ENCODE measurements at regions not wholly inside any gene's neighbourhood (a gene's known extent, or its start where the extent isn't known, plus 50 kb on each side); places are given as distances from the start of the nearest gene placed in this dataset.
A peak's percentile ranks its signal among the peaks of the same experiment; 100 is the strongest.

GRCh38 chr4:149160370-149160769 lies 655.3 kb downstream of the IQCM start:
- no peak for ATAC-seq
- no peak for TF ChIP-seq CSRNP3 (CRISPR knock-in tag; IDR thresholded peaks at IDR 0.05)
- no peak for TF ChIP-seq CREB5 (CRISPR knock-in tag; IDR thresholded peaks at IDR 0.05; ENCODE audit: low read depth)
- no peak for TF ChIP-seq POU6F1 (CRISPR knock-in tag; IDR thresholded peaks at IDR 0.05; ENCODE audit: borderline replicate concordance, low read depth)
- TF ChIP-seq TOX (CRISPR knock-in tag; IDR thresholded peaks at IDR 0.05; ENCODE audit: borderline replicate concordance), result no peak
- no peak for TF ChIP-seq PATZ1 (CRISPR knock-in tag; IDR thresholded peaks at IDR 0.05; ENCODE audit: borderline replicate concordance)
- no peak for TF ChIP-seq ZNF8 (CRISPR knock-in tag; IDR thresholded peaks at IDR 0.05)
- no peak for TF ChIP-seq ZNF565 (CRISPR knock-in tag; conservative IDR thresholded peaks at IDR 0.05; ENCODE audit: low read depth)
- TF ChIP-seq SNAI2 (CRISPR knock-in tag; IDR thresholded peaks at IDR 0.05), result no peak
- TF ChIP-seq BACH2 (CRISPR knock-in tag; IDR thresholded peaks at IDR 0.05; ENCODE audit: borderline replicate concordance), result no peak
- no peak for TF ChIP-seq ISL1 (CRISPR knock-in tag; IDR thresholded peaks at IDR 0.05)

GRCh38 chr4:149158817-149159216 lies 656.8 kb downstream of the IQCM start:
- TF ChIP-seq ZNF565 (CRISPR knock-in tag; conservative IDR thresholded peaks at IDR 0.05; ENCODE audit: low read depth) (no peak), BACH2 (CRISPR knock-in tag; IDR thresholded peaks at IDR 0.05; ENCODE audit: borderline replicate concordance) (no peak), CREB5 (CRISPR knock-in tag; IDR thresholded peaks at IDR 0.05; ENCODE audit: low read depth) (no peak), ESRRG (CRISPR knock-in tag; IDR thresholded peaks at IDR 0.05) (no peak), TSHZ2 (CRISPR knock-in tag; IDR thresholded peaks at IDR 0.05) (no peak), CSRNP3 (CRISPR knock-in tag; IDR thresholded peaks at IDR 0.05) (no peak), PPARA (CRISPR knock-in tag; IDR thresholded peaks at IDR 0.05; ENCODE audit: borderline replicate concordance) (no peak), RARB (CRISPR knock-in tag; IDR thresholded peaks at IDR 0.05) (no peak), ARNTL (CRISPR knock-in tag; IDR thresholded peaks at IDR 0.05; ENCODE audit: borderline replicate concordance, low read depth) (no peak), ZC3H10 (CRISPR knock-in tag; IDR thresholded peaks at IDR 0.05) (no peak), TOX (CRISPR knock-in tag; IDR thresholded peaks at IDR 0.05; ENCODE audit: borderline replicate concordance) (no peak), ZFP3 (CRISPR knock-in tag; IDR thresholded peaks at IDR 0.05) (no peak), SNAI2 (CRISPR knock-in tag; IDR thresholded peaks at IDR 0.05) (no peak), PATZ1 (CRISPR knock-in tag; IDR thresholded peaks at IDR 0.05; ENCODE audit: borderline replicate concordance) (no peak), CSDC2 (CRISPR knock-in tag; IDR thresholded peaks at IDR 0.05) (no peak), ISL1 (CRISPR knock-in tag; IDR thresholded peaks at IDR 0.05) (no peak), OSR1 (CRISPR knock-in tag; IDR thresholded peaks at IDR 0.05) (no peak)
- peak; percentile 66 for ATAC-seq
